ENCODE measurements at regions not wholly inside any gene's neighbourhood (a gene's known extent, or its start where the extent isn't known, plus 50 kb on each side); places are given as distances from the start of the nearest gene placed in this dataset.
"Not testable (repeated sequence)": the region's sequence is repeated elsewhere in the genome, so short reads cannot be mapped to it uniquely, and the experiment has no call there.

- no peaks in the 10 kb centered on the region for H3K27me3 ChIP-seq (ENCODE audit: control insufficient read depth, insufficient read depth, low read length)
- H3K36me3 ChIP-seq (ENCODE audit: control insufficient read depth, insufficient read depth, low read length): no peaks in the 10 kb centered on the region
- POLR2A ChIA-PET: no interaction called here
- no peak for TF ChIP-seq CTCF (IDR thresholded peaks at IDR 0.05; ENCODE audit: insufficient read depth, low read depth, low read length)
- no peak overlapping the region for H3K4me3 ChIP-seq (ENCODE audit: low read depth, low read length)
- CTCF ChIA-PET: no interaction called here
- no peak for DNase-seq (ENCODE audit: low read depth)
Observed at GRCh38 chr3:6367171-6367570, 493.7 kb upstream of the GRM7 start.

GRCh38 chr3:6392123-6392522 lies 468.8 kb upstream of the GRM7 start:
- no peak for DNase-seq (ENCODE audit: low read depth)
- Histone ChIP-seq H3K4me3 (ENCODE audit: low read depth, low read length) (no peak overlapping the region), H3K36me3 (ENCODE audit: control insufficient read depth, insufficient read depth, low read length) (no peaks in the 10 kb centered on the region), H3K27me3 (ENCODE audit: control insufficient read depth, insufficient read depth, low read length) (no peaks in the 10 kb centered on the region)
- POLR2A ChIA-PET: no interaction called here
- CTCF ChIA-PET: interaction anchor here (0.6 kb wide), 1 partner anchor 1736 kb away, joined by 3 read pairs; no protein-coding TSS in a partner anchor
- no peak for TF ChIP-seq CTCF (IDR thresholded peaks at IDR 0.05; ENCODE audit: insufficient read depth, low read depth, low read length)

GRCh38 chr3:6394944-6395343 lies 466.0 kb upstream of the GRM7 start:
- Histone ChIP-seq H3K36me3 (ENCODE audit: control insufficient read depth, insufficient read depth, low read length) (no peaks in the 10 kb centered on the region), H3K4me3 (ENCODE audit: low read depth, low read length) (no peak overlapping the region), H3K27me3 (ENCODE audit: control insufficient read depth, insufficient read depth, low read length) (no peaks in the 10 kb centered on the region)
- ChIA-PET CTCF (no interaction called here), POLR2A (no interaction called here)
- TF ChIP-seq CTCF (IDR thresholded peaks at IDR 0.05; ENCODE audit: insufficient read depth, low read depth, low read length): no peak
- DNase-seq (ENCODE audit: low read depth): no peak

- no peak for TF ChIP-seq CTCF (IDR thresholded peaks at IDR 0.05; ENCODE audit: insufficient read depth, low read depth, low read length)
- Histone ChIP-seq H3K27me3 (ENCODE audit: control insufficient read depth, insufficient read depth, low read length) (no peaks in the 10 kb centered on the region), H3K4me3 (ENCODE audit: low read depth, low read length) (no peak overlapping the region), H3K36me3 (ENCODE audit: control insufficient read depth, insufficient read depth, low read length) (no peaks in the 10 kb centered on the region)
- CTCF ChIA-PET: no interaction called here
- no peak for DNase-seq (ENCODE audit: low read depth)
- POLR2A ChIA-PET: no interaction called here
Observed at GRCh38 chr3:6396631-6397030, 464.3 kb upstream of the GRM7 start.

GRCh38 chr3:6402666-6403065 lies 458.2 kb upstream of the GRM7 start:
- CTCF ChIA-PET, POLR2A ChIA-PET: not testable (repeated sequence)

GRCh38 chr3:6406923-6407322 lies 454.0 kb upstream of the GRM7 start:
- H3K4me3 ChIP-seq (ENCODE audit: low read depth, low read length); POLR2A ChIA-PET; CTCF ChIA-PET; DNase-seq (ENCODE audit: low read depth); H3K27me3 ChIP-seq (ENCODE audit: control insufficient read depth, insufficient read depth, low read length); H3K36me3 ChIP-seq (ENCODE audit: control insufficient read depth, insufficient read depth, low read length): not testable (repeated sequence)

More at GRCh38 chr3:6402666-6403065, 458.2 kb upstream of the GRM7 start:
- DNase-seq (ENCODE audit: low read depth); H3K36me3 ChIP-seq (ENCODE audit: control insufficient read depth, insufficient read depth, low read length); H3K4me3 ChIP-seq (ENCODE audit: low read depth, low read length); H3K27me3 ChIP-seq (ENCODE audit: control insufficient read depth, insufficient read depth, low read length): not testable (repeated sequence)

All from BJ (cell line).